Activated CD4-positive, alpha-beta T cell treated with anti-CD3 and anti-CD28 coated beads, Interleukin-2, amount 50 U/mL, for 48 hours (primary cell): ENCODE measurements at regions not wholly inside any gene's neighbourhood (a gene's known extent, or its start where the extent isn't known, plus 50 kb on each side); places are given as distances from the start of the nearest gene placed in this dataset.
"Not testable (repeated sequence)": the region's sequence is repeated elsewhere in the genome, so short reads cannot be mapped to it uniquely, and the experiment has no call there.

Experiments
- DNase-seq, 2 experiments: peaks; one replicate each; pipeline ENCODE4 v3.0.0-alpha.2; 2020

DNA sequence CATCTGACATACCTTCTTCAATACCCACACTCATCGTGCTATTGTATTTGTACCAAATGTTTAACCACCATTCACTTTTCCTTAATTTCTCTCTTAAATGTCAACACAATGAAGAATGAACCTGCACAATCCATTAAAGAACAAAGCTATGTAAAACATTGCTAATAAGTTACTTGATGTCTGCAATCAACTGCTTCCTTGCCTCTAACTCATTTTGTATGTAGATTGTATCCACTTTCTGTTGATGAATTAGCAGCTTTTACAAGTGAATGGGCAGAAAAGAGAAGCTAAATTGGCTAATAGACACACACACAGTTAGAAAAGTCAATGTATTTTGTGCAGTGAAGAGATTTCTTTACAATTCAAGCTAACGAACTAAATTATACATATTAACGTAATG lies 212.5 kb upstream of the NDST3 start:
- no peak for DNase-seq

DNA sequence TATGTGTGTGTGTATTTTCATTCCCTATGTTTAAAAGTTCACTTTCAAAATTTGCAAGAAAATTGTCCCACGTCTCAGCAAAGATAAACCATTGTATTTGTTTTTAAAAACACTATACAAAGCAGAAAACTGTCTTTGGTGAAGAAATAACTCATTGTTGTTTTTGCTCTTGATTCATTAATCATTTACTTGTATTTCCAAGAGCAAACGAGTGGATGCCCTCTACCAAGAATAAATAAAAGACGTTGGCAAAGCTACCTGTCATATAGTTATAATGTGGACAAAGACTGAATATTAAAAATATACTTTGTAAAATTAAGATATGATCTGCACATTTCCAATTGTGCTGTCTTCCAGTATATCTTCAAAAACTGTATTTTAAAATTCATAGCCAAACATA lies 210.9 kb upstream of the NDST3 start:
- no peak for DNase-seq

DNA sequence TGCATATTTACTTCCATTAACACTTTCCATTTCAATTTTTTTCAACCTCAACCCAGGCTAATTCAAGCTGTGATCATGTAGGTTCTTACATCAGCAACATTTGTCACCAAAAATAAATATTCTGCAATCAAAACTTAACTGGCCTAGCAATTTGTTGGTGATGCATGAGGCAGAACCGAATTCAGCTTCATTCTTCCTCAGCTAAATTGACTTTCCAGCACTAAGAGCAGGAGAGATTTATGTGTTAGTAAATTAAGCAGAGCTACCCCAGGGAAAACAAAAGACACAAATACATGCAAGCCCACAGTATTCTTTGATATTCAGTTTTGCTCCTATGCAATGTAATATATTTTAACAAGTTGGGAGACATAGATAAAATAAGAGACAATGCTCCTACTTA lies 208.7 kb upstream of the NDST3 start:
- DNase-seq: no peak

DNA sequence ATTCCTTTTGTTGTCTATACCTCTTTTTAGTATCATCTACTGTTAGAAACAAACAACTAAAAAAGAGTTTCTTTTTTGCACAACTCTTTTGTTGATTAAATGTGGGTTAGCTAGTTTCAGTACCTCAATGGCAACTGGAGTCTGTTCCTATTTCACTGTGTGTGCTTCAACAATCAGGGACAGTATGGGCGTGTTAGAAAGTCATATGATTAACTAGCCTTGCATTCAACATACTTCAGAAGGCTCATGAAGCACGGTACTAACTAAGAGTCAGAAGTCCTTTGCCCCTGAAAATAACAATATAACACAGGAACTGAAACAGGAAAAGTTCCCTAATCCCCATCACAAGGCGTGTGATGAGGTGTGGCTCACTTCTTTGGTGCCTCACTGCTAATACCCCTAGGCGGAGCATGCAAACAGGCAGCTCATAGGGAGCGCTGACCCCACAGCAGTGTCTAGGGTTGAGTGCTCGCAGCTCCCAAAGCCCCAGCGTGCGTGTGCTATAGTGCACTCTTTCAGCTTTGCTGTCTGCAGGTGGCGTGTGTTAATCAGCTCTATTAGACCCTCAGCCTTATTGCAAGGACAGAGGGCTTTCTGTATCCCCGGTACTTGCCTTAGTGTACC lies 203.1 kb upstream of the NDST3 start:
- no peak for DNase-seq

DNA sequence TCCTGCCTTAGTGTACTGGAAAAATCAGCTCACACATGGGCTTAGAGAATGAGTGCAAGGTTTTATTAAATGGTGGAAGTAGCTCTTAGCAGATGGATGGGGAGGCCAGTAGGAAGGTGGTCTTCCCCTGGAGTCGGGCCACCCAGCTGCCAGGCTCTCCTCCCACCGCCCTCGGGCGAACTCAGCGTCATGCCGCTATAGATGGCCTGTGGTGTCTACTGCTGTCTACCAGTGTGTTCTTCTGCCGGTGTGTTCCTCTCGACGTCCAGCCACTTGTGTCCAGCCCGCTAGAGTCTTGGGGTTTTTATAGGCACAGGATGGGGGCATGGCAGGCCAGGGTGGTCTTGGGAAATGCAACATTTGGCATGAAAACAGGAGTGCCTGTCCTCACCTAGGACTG lies 198.7 kb upstream of the NDST3 start:
- DNase-seq: no peak

DNA sequence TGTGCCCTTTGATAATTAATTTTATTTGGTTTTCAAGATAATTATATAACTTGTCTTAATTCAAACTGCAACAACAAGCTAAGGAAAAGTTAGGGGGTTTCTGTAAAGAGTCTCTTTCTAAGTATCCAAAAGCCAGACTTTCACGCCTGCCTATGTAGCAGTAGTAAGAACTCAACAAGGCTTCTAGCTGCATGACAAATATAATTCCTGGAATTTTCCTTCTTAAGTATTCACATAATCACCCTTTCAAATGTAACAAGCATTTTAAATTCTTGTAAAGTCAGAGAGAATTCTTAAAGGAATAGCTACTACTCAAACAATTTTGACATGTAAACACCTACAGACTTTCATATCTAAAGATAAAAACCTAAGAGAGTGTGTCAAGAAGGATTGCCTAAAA lies 189.7 kb upstream of the NDST3 start:
- DNase-seq: no peak

DNA sequence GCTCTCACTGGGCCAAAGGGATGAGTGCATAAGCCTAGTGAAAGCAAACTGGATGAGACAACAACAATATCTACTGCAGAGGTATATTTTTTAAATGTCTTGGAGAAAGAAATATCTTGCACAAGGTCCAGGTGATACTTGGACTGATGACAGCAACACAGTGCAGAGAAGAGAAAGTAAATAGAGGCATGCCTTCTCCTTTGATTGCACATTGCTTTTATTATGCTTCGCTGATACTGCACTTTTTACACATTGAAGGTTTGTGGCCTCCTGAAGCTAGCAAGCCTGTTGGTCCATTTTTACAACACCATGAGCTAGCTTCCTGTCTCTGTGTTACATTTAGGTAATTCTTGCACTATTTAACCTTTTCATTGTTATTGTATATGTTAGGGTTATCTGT lies 189.0 kb upstream of the NDST3 start:
- DNase-seq: no peak

DNA sequence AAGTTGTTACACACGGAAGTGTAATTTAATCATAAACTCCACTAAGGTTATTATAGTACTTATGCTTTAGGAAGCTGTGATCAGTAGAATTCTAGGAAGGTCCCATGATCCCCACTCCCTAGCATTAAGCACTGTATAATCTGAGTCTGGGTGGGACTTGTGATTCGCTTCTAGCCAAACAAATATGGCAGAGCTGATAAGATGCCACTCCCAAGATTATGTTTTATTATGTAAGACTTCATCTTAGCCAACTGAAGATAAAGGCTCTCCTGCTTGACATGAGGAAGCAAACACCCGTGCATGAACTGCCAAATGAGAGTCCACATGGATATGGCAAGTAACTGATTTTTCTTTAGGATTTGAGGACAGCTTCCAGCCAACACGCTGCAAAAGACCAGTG lies 186.4 kb upstream of the NDST3 start:
- no peak for DNase-seq

DNA sequence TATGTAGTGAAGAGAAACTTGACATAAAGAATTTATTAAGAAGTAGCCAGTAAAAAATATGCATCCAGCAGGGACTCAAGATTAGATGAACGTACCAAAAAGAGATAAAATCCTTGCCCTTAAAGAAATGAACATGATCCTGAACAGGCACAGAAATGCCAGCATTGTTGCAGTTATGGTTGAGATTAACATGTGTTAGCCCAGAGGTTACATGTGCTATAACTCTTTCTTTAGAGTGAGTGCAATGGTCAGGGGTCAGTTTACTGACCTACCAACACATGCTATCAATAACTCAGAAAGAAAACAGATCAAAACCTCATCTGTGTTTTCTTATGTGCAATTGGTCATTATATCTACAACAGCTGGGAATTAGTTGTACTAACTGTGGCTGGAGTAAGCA lies 166.1 kb upstream of the NDST3 start:
- DNase-seq: no peak

DNA sequence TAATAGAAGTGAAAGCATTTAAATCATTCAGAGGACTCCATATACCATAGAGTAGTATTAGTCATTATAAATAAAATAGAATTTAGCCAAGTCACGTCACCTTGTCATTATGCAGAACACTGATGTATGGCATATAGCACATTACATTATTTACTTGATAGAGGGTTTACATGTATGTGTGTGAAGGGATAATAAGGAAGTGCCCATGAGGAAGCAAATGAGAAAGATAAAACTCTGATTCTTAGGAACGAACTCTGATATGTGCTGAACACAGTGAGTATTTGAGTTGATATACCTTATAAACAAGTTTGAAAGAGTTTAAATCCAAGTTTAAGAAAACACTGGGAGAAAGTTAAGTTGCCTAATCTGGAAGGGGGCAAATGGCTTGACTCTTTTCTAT lies 160.5 kb upstream of the NDST3 start:
- DNase-seq: no peak

DNA sequence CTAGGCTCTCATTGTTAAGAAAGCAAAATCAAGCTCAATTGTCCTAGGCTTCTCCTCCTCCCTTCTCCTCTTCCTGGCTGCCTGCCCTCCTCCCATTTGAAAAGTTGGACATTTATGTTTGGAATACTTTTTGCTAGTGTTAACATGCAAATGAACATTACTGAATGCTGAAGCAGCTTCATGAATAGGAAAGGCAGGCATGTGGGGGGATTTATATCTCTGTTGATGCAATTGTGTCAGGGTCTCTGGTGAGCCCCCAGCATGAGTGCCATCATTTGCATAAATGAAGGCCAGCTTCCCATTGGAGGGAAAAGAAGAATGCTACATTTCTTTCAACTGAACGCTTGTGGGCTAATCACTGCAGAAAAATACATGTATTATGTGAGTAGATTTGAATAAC lies 160.1 kb upstream of the NDST3 start:
- DNase-seq: no peak

DNA sequence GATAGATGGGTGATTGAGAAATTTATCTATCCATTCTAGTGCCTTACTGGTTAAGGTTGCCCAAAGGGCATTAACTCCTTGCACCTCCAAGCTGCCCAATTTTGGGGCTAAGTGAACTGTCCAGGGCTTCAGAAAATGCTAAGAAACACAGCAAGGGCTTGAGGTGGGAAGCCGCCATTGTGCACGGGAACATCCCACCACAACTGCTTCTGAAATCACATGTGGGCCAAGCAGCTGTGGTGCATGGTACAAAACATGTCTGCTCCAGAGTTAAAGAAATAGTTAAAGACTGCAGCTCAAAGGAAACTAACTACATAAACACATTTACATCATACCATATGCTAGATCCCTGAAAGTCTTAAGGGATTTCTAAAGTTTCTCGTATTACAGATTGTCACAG lies 144.3 kb upstream of the NDST3 start:
- no peak for DNase-seq

DNA sequence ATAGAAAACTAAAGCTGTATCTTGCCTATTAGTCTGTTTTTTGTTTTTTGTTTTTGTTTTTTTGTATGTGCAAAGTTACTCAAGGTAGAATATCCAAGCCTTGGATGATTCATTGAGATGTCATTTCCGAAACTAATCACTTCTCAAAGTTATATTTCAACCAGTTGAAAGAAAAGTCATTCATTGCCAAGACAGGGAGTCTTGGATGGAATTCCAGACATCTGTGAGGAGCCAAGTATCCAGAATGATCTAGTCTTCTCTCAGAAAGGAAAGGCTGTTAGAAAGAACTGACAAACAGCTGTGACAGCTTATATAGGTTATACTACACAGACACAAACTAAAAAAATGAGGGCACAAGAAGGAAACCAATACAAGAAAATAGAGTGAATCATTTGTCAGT lies 141.1 kb upstream of the NDST3 start:
- DNase-seq: no peak

DNA sequence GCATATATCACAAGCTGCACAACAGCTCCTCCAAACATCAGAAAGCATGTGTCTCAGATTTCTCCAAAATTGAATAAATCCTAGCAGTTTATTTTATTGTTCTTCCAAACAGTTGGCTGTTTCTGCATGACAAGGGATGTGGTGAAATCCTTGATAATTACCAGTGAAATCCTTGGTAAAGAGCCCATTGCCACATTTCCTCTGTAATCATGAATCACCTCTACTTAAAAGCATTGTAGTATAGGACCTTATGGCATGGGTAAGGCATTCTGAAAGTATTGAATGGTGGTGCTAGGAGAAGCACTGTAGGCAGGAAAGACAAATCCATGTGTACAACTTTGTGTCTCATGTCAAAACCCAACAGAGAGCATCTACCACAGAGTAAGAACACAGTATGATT lies 135.8 kb upstream of the NDST3 start:
- no peak for DNase-seq

DNA sequence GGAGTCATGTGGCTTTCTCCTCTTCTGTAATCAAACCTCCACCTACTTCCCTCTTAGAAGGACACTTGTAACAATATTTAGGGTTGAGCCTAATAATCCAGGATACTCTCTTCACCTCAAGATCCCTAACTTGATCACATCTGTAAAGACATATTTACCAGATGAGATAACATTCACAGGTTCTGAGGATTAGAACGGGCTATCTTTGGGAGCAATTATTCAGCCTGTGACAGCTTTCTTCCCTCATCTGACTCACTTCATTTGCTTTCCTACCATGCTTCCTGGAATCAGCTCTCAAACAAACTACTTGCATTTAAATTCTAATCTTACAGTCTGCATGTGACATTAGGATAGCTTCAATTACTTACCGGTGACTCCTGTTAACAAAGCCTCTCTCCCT lies 133.5 kb upstream of the NDST3 start:
- no peak for DNase-seq

DNA sequence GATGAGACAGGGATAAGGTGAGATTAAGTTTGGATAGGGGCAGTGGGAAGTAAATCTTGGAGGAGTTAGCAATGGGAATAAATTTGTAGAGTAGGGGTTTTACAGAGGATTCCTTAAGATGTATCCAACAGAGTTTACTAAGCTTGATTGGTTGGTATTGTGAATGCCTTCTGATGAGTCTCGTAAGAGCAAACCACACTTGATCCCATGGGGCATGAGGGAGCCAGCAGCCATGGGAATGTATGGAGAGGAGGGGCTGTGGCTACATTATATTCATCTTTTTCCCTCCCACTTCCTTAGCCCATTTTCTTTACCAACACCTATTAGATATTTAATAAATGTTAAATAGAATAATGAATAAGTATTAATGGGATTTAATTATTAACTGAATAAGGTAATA lies 126.6 kb upstream of the NDST3 start:
- DNase-seq: no peak

DNA sequence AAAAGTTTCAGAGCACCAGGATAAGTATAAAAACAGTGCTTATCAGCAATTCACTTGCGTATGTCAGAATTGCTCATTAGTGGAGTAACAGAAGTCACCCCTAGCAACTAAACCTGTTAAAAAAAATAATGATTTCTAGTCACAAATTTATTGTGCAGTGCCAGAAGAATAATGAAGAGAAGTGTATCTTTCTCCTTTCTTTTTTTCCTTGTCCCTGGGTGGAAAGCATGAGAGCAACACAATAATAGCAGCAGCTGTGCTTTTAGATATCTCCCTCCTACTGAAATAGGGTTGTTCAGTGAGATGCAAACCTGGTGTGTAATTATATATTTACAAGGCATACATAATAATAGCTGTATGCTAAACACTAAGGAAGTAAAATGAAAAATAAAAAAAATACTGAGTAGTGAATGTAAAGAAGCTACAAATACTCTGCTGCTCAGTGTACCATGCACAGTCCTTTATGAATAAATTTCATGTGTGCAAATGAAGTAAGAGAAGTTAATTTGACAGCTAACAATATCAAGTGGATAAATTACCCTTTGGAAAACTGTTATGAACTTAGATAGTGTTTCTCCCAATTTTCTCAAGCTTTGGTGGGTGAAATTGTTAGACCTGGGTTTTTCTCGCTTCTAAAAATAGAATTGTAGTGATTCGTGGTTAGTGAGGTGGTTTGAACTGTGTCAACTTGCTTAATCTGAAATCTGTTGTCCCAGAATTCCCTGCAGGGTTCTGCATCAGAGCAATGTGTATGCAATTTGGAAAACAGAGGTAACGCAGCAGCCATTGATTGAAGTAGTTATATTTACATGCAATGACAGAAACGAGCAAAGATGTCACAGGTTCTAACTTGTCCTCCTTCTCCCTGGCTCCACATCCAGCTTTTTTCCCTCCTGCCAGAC lies 125.7 kb upstream of the NDST3 start:
- DNase-seq: no peak

DNA sequence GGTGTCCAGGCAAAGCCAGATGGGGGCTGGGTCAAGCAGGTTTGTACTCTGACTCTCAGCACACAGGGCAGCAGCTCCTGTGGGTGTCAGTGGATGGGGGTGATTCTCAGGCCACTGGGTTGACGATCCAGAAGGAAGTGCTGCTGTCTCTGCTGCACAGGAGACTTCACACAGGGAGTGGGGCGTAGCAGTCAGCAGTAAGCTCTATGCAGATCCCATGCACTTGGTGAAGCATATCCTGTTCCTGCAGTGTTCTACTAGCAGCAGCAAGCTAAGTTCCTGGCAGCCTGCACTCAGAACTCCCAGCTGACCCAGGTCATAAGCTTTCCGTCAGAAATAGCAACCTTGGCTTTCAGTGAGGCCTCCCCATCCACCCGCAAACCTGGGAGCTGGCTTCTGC lies 117.6 kb upstream of the NDST3 start:
- DNase-seq: no peak

DNA sequence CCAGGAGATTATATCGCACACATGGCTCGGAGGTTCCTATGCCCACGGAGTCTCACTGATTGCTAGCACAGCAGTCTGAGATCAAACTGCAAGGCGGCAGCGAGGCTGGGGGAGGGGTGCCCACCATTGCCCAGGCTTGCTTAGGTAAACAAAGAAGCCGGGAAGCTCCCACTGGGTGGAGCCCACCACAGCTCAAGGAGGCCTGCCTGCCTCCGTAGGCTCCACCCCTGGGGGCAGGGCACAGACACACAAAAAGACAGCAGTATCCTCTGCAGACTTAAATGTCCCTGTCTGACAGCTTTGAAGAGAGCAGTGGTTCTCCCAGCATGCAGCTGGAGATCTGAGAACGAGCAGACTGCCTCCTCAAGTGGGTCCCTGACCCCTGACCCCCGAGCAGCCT lies 112.0 kb upstream of the NDST3 start:
- DNase-seq: not testable (repeated sequence)

DNA sequence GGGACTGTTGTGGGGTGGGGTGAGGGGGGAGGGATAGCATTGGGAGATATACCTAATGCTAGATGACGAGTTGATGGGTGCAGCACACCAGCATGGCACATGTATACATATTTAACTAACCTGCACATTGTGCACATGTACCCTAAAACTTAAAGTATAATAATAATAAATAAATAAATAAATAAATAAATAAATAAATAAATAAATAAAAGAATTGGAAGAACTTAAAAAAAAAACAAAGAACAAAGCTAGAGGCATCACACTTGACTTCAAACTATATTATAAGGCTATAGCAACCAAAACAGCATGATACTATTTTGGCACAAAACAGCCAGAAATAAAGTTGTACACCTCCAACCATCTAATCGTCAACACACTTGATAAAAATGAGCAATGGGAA lies 106.5 kb upstream of the NDST3 start:
- not testable (repeated sequence) for DNase-seq

DNA sequence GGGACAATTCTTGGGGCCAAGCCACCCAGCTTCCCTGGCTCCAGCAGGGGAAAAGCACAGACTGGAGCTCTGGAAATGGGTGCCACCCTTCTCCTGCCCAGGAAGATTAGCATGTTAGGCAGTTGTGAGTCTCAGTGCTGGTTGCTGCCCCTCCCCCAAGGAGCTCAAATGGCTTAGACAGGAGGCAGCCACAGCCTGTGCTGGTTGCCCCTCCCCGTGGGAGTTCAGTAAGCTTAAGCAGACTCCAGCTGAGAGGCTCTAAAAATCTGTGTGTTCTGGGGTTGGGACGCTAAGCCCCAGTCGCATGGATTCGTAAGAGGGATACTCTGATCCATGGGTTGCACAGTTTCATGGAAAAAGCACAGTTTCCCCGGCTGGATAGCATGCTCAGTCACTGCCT lies 92.7 kb upstream of the NDST3 start:
- DNase-seq: no peak

DNA sequence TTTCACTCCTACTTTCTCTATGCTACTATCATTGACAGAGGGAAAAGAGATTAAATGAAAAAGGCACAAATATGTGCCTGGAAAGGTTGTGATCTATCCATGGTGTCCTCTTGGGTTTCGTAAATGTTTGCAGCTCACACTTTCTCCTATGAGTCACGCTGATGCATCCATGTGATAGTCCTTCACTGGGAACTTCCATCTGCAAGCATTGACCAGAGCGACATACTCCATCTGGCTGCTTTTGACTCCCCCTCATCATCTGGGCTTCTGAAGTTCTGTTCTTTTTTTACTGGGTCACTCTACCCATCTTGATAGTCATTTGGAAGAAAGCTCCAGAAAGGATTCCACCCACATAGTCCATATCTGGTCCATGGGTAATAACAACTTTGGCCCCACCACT lies 84.7 kb upstream of the NDST3 start:
- no peak for DNase-seq

DNA sequence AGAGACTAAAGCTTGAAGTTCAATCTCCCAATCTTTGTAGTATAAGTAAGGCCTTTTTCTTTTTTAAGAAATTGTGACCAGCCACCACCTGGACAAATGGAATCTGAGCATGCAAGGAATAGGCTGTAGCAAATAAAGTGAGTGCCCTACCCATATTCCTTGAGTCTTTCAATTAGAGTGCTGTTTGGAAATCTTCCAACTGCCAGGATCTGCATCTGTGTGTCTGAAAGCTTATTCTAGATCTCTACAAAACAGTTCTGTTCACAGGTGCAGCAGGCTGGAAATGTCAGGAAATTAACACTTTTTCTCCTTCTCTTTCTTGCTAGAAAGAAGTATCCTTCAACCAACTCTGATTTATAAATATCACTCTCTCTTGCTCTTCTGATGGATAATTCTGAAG lies 76.7 kb upstream of the NDST3 start:
- no peak for DNase-seq

DNA sequence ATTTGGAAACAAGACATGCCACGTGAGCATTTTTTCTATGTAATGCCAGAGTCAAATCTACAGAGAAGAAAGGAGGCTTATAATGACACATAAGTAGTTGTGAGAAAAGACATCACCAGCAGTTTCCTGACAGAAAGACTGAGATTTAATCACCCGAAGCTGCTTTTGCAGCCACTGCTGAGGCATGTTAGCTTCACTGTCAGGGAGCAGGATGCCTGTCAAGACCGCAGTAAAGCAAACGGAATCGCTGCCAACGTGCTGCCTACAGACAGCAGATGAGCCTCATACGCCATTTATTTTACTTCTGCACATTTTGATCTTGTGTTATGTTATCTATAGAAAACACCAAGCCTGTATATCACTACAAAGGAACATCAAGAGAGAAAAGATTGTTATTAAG lies 68.7 kb upstream of the NDST3 start:
- DNase-seq: no peak

DNA sequence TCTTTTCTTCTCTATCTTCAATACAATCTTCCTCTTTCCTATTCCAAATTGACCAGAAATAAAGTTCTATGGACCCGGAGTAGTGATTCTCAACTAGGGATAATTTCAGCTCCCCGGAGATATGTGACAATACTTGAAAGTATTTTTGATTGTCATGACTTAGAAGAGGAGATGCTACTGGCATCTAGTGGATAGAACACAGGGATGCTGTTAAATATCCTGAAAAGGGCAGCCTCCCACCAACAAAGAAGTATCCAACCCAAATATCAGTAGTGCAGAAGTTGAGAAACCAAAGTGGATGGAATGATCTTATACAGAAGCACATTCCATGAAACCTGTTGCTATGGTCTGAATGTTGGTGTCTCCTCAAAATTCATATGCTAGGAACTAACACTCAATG lies 65.7 kb upstream of the NDST3 start:
- no peak for DNase-seq
